NB4 (cell line): ENCODE measurements at regions not wholly inside any gene's neighbourhood (a gene's known extent, or its start where the extent isn't known, plus 50 kb on each side); places are given as distances from the start of the nearest gene placed in this dataset.

Experiments
- CTCF ChIP-seq: IDR thresholded peaks from one replicate; pipeline ENCODE4 v1.5.1; 2012; ENCODE audit warnings: low read depth, low read length
- POLR2A ChIP-seq: IDR thresholded peaks from 2 replicates; pipeline ENCODE4 v1.6.1; 2011; ENCODE audit warnings: mild to moderate bottlenecking; ENCODE audit not compliant: insufficient read length; ENCODE audit errors: extremely low read depth

DNA sequence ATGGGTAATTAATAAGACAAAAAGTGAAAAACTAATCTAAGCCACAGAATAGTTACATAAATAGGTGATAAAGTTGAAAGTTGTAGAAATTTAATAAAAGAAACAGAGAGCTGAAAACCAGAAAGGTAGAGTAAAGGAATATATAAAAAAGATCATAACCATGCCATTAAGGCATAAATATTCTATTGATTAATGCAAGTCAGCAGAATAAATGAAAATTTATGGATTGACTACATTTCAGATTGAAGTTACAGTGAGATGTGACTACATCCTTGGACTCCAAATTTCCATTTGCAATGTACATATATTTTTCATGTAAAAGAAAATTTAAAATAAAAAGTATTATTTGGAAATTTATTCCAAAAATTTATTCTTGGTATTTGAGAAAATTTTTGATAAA is 1225.7 kb downstream of the OTOL1 start:
- TF ChIP-seq CTCF (no peak), POLR2A (no peak)
